ENCODE measurements at regions not wholly inside any gene's neighbourhood (a gene's known extent, or its start where the extent isn't known, plus 50 kb on each side); places are given as distances from the start of the nearest gene placed in this dataset.

DNA sequence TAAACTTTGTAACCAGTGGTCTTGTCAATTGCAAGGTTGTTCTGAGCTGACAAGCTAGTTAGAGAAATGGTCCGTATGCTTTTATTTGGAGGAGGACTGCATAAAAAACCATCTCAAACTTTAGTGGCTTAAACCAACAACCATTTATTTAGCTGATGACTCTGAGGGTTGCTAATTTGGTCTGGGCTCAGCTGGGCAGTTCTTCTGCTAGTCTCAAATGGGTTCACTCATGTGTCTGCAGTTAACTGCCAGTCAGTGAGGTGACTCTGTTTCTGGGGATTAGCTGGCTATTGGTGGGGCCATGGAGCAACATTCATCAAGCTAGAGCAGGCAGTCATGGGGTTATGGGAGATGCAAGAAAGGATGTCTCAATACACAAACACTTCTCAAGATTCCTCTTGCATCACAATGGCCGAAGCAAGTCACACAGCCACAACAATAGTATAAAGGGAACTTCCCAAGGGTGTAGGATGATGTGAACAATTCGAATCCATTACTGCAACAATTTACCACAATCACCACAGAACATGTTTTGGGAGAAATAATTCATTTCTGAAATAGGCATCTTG lies 521.9 kb downstream of the INSC start:
- TF ChIP-seq, protein P1, sequence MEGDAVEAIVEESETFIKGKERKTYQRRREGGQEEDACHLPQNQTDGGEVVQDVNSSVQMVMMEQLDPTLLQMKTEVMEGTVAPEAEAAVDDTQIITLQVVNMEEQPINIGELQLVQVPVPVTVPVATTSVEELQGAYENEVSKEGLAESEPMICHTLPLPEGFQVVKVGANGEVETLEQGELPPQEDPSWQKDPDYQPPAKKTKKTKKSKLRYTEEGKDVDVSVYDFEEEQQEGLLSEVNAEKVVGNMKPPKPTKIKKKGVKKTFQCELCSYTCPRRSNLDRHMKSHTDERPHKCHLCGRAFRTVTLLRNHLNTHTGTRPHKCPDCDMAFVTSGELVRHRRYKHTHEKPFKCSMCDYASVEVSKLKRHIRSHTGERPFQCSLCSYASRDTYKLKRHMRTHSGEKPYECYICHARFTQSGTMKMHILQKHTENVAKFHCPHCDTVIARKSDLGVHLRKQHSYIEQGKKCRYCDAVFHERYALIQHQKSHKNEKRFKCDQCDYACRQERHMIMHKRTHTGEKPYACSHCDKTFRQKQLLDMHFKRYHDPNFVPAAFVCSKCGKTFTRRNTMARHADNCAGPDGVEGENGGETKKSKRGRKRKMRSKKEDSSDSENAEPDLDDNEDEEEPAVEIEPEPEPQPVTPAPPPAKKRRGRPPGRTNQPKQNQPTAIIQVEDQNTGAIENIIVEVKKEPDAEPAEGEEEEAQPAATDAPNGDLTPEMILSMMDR (IDR thresholded peaks at IDR 0.05): no peak
- no peak for TF ChIP-seq POLR2AphosphoS5 (IDR thresholded peaks at IDR 0.05)
- no peak for TF ChIP-seq POLR2A (IDR thresholded peaks at IDR 0.05)
